Mucosa of gallbladder (tissue), 1 donor: ENCODE measurements at regions not wholly inside any gene's neighbourhood (a gene's known extent, or its start where the extent isn't known, plus 50 kb on each side); places are given as distances from the start of the nearest gene placed in this dataset.

Experiments
- DNase-seq: peaks from one replicate; pipeline ENCODE4 v3.0.0-alpha.2; 2020; ENCODE audit warnings: low spot score
- donor health status: DM: no; HTN: no; CAD: no.

DNA sequence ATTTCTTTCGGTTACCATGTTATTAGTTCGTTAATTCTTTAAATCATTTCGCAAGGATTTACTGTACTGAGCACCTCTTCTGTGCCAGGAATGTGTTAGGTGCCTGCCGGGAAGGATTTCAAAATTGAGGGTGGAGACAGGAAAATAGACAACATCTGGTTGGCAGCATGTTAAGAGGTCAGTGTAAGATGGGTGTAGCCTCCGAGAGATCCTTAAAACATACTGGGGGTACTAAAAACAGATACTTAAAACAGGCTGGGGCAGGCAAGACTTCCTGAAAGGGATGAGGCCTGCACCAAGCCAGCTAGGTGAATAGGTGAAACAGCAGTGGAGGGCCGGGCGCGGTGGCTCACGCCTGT is 178.0 kb upstream of the SGK1 start:
- no peak for DNase-seq

DNA sequence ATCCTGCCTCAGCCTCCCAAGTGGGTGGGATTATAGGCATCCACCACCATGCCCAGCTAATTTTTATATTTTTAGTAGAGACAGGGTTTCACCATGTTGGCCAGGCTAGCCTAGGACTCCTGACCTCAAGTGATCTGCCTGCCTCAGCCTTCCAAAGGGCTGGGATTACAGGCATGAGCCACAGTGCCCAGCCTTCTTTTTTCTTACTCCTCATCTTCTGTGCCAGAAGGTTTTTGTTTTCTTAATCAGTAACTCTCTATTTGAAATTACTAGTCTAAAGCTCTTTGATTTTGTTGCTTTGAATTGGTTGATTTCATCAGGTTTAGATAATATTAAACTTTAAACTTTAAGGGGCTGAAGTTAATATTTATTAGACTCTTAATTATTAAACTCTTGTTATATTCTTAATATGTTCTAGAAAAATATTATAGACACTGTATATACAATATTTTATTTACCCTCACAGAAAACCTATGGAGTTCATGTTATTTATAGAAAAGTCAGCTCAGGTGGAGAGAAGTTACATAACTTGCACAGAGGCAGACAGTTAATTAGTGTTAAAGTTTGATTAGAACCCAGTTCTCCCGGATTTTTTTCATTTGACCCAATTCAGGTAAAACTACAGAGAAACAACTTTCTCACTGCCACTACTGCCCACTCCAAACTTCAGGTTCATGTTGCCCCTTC is 177.4 kb upstream of the SGK1 start:
- DNase-seq = no peak

- DNase-seq = no peak
Measured at GRCh38 chr6:134493789-134494188, 175.9 kb upstream of the SGK1 start.

DNA sequence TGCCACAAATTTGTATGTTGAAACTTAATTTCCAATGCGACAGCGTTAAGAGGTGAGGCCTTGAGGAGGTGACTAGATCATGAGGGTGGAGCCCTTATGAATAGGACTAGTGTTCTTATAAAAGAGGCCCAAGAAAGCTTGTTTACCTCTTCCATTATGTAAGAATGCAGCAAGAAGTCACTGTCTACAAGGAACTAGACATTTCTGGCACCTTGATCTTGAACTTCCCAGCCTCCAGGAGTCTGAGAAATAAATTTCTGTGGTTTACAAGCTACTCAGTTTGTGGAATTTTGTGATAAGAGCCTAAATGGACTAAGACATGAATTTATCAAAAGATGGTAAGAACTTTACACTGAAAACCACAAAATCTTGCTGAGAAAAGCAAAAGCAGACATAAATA is 173.6 kb upstream of the SGK1 start:
- DNase-seq = no peak

GRCh38 chr6:134482593-134483270 is 164.8 kb upstream of the SGK1 start:
- no peak for DNase-seq

DNA sequence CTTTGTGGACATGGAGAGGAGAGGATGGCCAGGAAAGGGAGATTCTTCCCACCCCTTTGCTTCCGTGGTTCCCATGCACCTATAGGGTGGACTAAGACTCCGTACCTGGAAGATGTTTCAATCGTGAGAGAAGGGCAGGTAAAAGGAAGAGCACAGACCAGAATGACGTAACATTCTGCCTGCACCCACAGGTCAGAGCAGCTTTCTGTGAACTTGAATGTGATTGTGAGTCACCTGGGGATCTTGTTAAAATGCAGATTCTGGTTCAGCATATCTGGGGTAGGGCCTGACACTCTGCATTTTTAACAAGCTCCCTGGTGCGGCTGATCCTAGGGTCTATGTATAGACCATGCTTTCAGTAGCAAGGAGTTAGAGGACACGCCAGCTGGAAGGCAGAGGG is 164.1 kb upstream of the SGK1 start:
- no peak for DNase-seq

DNA sequence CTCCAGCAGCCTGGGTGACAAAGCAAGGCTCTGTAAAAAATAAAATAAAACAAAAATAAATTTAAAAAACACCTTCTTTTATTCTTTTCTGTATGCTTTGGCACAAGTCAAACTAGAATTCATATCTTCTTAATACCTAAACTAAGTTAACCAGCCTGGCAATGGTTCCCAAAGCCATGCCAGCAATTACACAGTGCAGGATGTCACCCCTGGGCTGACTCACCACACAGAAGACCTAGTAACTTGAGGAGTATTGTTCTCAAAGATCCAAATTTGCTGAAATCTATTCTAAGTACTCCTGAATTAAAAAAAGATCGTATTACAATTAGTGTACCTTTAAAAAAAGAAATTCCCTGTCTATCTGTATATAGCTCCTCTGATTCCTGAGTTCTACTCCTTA is 162.7 kb upstream of the SGK1 start:
- DNase-seq = peak; percentile 67

GRCh38 chr6:134478764-134479399 is 161.0 kb upstream of the SGK1 start:
- DNase-seq = no peak

DNA sequence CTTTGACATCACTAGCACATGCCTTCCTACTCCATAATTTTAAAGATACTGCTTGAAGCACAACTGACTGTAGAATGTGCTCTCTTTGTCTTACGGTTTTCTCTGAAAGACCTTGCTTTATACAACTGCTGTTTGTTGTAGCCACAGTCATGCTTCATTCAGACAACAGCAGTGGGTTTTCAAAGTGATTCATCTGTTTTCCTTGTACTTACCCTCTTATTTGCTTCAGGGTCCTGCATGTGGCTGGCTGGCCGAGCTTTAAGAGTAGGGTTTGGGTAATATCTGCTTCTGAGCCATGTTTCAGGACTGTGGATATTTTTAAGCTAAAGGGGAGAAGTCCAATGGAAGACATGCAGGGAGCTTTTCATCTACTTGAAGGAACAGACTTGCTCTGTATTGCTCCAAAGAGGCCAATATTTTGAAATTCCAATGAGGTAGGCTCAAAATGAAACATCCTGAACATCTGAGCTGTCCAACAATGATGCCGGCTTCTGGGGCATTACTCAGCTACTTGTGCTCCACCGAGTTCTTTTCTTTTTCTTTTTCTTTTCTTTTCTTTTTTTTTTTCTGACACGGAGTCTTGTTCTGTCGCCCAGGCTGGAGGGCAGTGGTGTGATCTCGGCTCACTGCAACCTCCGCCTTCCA is 160.2 kb upstream of the SGK1 start:
- DNase-seq = no peak

GRCh38 chr6:134474955-134475354 is 157.0 kb upstream of the SGK1 start:
- no peak for DNase-seq

- no peak for DNase-seq
Measured at GRCh38 chr6:134472661-134473060, 154.7 kb upstream of the SGK1 start.

GRCh38 chr6:134472046-134472445 is 154.1 kb upstream of the SGK1 start:
- no peak for DNase-seq

DNA sequence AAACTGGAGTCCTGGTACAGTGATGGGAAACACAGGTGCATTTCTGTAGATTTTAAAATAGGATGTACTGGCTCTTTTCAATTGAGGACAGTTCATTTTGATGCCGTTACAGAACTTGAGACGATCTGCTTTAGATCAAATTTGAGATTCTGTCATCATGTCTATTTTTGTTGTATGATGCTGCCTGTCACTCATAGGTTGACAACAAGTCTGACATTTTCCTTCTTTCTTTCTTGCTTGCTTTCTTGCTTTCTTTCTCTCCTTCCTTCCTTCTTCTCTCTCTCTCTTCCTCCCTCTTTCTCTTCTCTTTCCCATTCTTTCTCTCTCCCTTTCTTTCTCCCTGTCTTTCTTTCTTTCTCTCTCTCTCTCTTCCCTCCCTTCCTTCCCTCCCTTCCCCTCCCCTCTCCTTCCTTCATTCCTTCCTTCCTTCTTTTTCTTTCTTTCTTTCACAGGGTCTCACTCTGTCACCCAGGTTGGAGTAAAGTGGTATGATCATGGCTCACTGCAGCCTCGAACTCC is 152.6 kb upstream of the SGK1 start:
- no peak for DNase-seq

- DNase-seq = no peak
Measured at GRCh38 chr6:134469702-134470456, 152.0 kb upstream of the SGK1 start.

GRCh38 chr6:134468633-134469032 is 150.7 kb upstream of the SGK1 start:
- no peak for DNase-seq

GRCh38 chr6:134467620-134468019 is 149.7 kb upstream of the SGK1 start:
- no peak for DNase-seq

GRCh38 chr6:134466771-134467525 is 149.0 kb upstream of the SGK1 start:
- DNase-seq = peak; percentile 44

DNA sequence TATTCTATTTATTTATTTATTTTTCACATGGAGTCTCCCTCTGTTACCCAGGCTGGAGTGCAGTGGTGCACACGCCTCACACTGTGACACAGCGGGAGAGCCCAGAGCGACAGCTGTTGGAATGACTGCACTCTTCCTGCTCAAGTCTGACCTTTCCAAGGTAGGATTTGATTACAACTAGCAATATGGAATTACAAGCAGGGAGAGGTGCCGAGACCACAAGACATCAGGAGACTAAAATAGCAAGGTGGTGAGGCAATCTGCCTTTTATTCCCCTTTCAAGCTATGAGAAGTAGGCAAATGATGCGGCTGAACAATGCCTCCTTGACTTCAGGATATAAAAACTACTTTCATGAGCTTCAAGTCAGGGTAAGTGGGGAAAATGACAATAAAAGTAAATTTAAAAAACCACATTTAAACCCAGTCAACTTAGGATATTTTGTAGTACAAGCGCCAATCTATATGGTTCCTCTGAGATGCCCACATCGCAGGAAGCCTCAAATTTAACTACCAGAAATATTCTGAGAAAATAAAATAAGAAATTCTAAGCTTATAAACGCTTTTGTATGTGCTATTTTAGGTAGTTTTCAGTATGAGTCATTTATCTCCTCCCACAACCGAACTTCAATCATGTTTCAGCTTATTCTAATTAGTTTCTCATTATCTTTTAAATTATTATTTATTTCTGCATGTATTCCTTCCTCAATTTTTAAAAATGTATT is 146.9 kb upstream of the SGK1 start:
- DNase-seq = no peak

- no peak for DNase-seq
Measured at GRCh38 chr6:134458857-134459657, 141.1 kb upstream of the SGK1 start.

DNA sequence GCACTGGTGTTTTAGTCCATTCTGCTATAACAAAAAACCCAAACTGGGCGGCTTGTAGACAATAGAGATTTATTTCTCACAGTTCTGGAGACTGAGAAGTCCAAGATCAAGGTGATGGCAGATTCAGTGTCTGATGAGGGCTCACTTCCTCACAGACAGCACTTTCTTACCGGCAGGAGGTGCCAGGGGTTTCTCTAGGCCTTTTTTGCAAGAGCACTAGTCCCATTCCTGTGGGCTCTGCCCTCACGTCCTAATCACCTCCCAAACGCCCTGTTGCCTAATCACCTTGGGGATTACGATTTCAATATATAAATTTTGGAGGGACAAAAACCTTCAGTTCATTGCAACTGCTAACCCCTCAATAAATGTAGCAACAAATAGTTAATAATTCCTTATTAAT is 140.0 kb upstream of the SGK1 start:
- DNase-seq = no peak
